ENCODE measurements at regions not wholly inside any gene's neighbourhood (a gene's known extent, or its start where the extent isn't known, plus 50 kb on each side); places are given as distances from the start of the nearest gene placed in this dataset.
"Not testable (repeated sequence)": the region's sequence is repeated elsewhere in the genome, so short reads cannot be mapped to it uniquely, and the experiment has no call there.

- DNase-seq: no peak
Measured at GRCh38 chr3:73234354-73235014, 173.0 kb downstream of the EBLN2 start.

GRCh38 chr3:73235768-73236167 is 174.3 kb downstream of the EBLN2 start:
- DNase-seq: no peak

- no peak for DNase-seq
Measured at GRCh38 chr3:73236867-73237266, 175.4 kb downstream of the EBLN2 start.

GRCh38 chr3:73243740-73244139 is 182.3 kb downstream of the EBLN2 start:
- no peak for DNase-seq

GRCh38 chr3:73245459-73245858 is 184.0 kb downstream of the EBLN2 start:
- DNase-seq: no peak

GRCh38 chr3:73249047-73249446 is 187.6 kb downstream of the EBLN2 start:
- no peak for DNase-seq

GRCh38 chr3:73254062-73254461 is 192.6 kb downstream of the EBLN2 start:
- no peak for DNase-seq

GRCh38 chr3:73255609-73256029 is 194.2 kb downstream of the EBLN2 start:
- peak; percentile 66 for DNase-seq

- no peak for DNase-seq
Measured at GRCh38 chr3:73257186-73257585, 195.7 kb downstream of the EBLN2 start.

GRCh38 chr3:73258057-73258456 is 196.6 kb downstream of the EBLN2 start:
- DNase-seq: no peak

GRCh38 chr3:73259291-73259690 is 197.8 kb downstream of the EBLN2 start:
- no peak for DNase-seq

GRCh38 chr3:73259856-73260255 is 198.4 kb downstream of the EBLN2 start:
- no peak for DNase-seq

GRCh38 chr3:73266558-73266957 is 205.1 kb downstream of the EBLN2 start:
- DNase-seq: not testable (repeated sequence)

- DNase-seq: not testable (repeated sequence)
Measured at GRCh38 chr3:73269126-73269525, 207.7 kb downstream of the EBLN2 start.

- DNase-seq: no peak
Measured at GRCh38 chr3:73270839-73271483, 209.5 kb downstream of the EBLN2 start.

- no peak for DNase-seq
Measured at GRCh38 chr3:73273341-73273740, 211.9 kb downstream of the EBLN2 start.

GRCh38 chr3:73280746-73281145 is 219.3 kb downstream of the EBLN2 start:
- DNase-seq: no peak

- no peak for DNase-seq
Measured at GRCh38 chr3:73284472-73284871, 223.0 kb downstream of the EBLN2 start.

- no peak for DNase-seq
Measured at GRCh38 chr3:73291541-73291940, 230.1 kb downstream of the EBLN2 start.

- DNase-seq: no peak
Measured at GRCh38 chr3:73292220-73292619, 230.8 kb downstream of the EBLN2 start.

- DNase-seq: no peak
Measured at GRCh38 chr3:73294537-73294936, 233.1 kb downstream of the EBLN2 start.

- no peak for DNase-seq
Measured at GRCh38 chr3:73295876-73296635, 234.6 kb downstream of the EBLN2 start.

GRCh38 chr3:73296859-73297258 is 235.4 kb downstream of the EBLN2 start:
- no peak for DNase-seq
